H9 (cell line): ENCODE measurements at regions not wholly inside any gene's neighbourhood (a gene's known extent, or its start where the extent isn't known, plus 50 kb on each side); places are given as distances from the start of the nearest gene placed in this dataset.

Experiments used
- DNase-seq: peaks from one replicate; pipeline ENCODE4 v3.0.0-alpha.2; 2017
- H2AFZ ChIP-seq: one replicate; pipeline ENCODE4 v1.6.1; 2013; ENCODE audit warnings: mild to moderate bottlenecking, low read length, control low read depth, moderate library complexity
- H2AK5ac ChIP-seq: 2 replicates; pipeline ENCODE4 v1.6.1; 2013; ENCODE audit warnings: low read length, control low read depth, mixed read lengths; ENCODE audit not compliant: insufficient read length
- H2BK120ac ChIP-seq: one replicate; pipeline ENCODE4 v1.6.1; 2013; ENCODE audit warnings: low read depth, mild to moderate bottlenecking, low read length, control low read depth, inconsistent platforms; ENCODE audit not compliant: poor library complexity, severe bottlenecking
- H2BK12ac ChIP-seq: 2 replicates; pipeline ENCODE4 v1.6.1; 2013; ENCODE audit warnings: low read length, control low read depth, mixed read lengths, low read depth; ENCODE audit not compliant: insufficient read length
- H2BK15ac ChIP-seq: 2 replicates; pipeline ENCODE4 v1.6.1; 2013; ENCODE audit warnings: low read depth, low read length, control low read depth
- H2BK20ac ChIP-seq: one replicate; pipeline ENCODE4 v1.6.1; 2013; ENCODE audit warnings: low read depth, mild to moderate bottlenecking, low read length, control low read depth, inconsistent platforms; ENCODE audit not compliant: poor library complexity, severe bottlenecking
- H2BK5ac ChIP-seq: 2 replicates; pipeline ENCODE4 v1.6.1; 2013; ENCODE audit warnings: low read length, control low read depth, mixed read lengths; ENCODE audit not compliant: insufficient read length
- H3K14ac ChIP-seq: 2 replicates; pipeline ENCODE4 v1.6.1; 2013; ENCODE audit warnings: low read length, control low read depth; ENCODE audit not compliant: insufficient read depth
- H3K18ac ChIP-seq: 2 replicates; pipeline ENCODE4 v1.6.1; 2013; ENCODE audit warnings: low read depth, mild to moderate bottlenecking, mixed read lengths, low read length, control low read depth; ENCODE audit not compliant: insufficient read length
- H3K23ac ChIP-seq: 2 replicates; pipeline ENCODE4 v1.6.1; 2013; ENCODE audit warnings: low read length, control low read depth, mixed read lengths, low read depth; ENCODE audit not compliant: insufficient read length
- H3K23me2 ChIP-seq: 2 replicates; pipeline ENCODE4 v1.6.1; 2013; ENCODE audit warnings: low read depth, mild to moderate bottlenecking, mixed read lengths, low read length, control low read depth; ENCODE audit not compliant: insufficient read length, poor library complexity, severe bottlenecking
- H3K27ac ChIP-seq: 2 replicates; pipeline ENCODE4 v1.5.1; 2013; ENCODE audit warnings: low read length, control low read depth, mixed read lengths, low read depth; ENCODE audit not compliant: insufficient read length
- H3K27me3 ChIP-seq: 2 replicates; pipeline ENCODE4 v1.6.1; 2013; ENCODE audit warnings: low read length, control low read depth, inconsistent platforms; ENCODE audit not compliant: insufficient read depth
- H3K4ac ChIP-seq: 2 replicates; pipeline ENCODE4 v1.6.1; 2013; ENCODE audit warnings: low read depth, mild to moderate bottlenecking, control low read depth, inconsistent platforms, low read length, moderate library complexity
- H3K4me1 ChIP-seq: 2 replicates; pipeline ENCODE4 v1.6.1; 2013; ENCODE audit warnings: low read length, control low read depth, inconsistent platforms; ENCODE audit not compliant: insufficient read depth
- H3K4me2 ChIP-seq: 2 replicates; pipeline ENCODE4 v1.6.1; 2013; ENCODE audit warnings: low read length, control low read depth, mixed read lengths; ENCODE audit not compliant: insufficient read length, insufficient read depth
- H3K56ac ChIP-seq: 2 replicates; pipeline ENCODE4 v1.6.1; 2013; ENCODE audit warnings: low read depth, mild to moderate bottlenecking, mixed read lengths, low read length, control low read depth; ENCODE audit not compliant: insufficient read length
- H3K79me1 ChIP-seq: 2 replicates; pipeline ENCODE4 v1.6.1; 2013; ENCODE audit warnings: low read depth, mild to moderate bottlenecking, moderate library complexity, low read length, control low read depth, inconsistent platforms; ENCODE audit not compliant: insufficient read depth, poor library complexity, severe bottlenecking
- H3K79me2 ChIP-seq: 2 replicates; pipeline ENCODE4 v1.6.1; 2013; ENCODE audit warnings: low read length, control low read depth, inconsistent platforms; ENCODE audit not compliant: insufficient read depth
- H3K9ac ChIP-seq: 2 replicates; pipeline ENCODE4 v1.6.1; 2013; ENCODE audit warnings: low read length, control low read depth, mixed read lengths; ENCODE audit not compliant: insufficient read length; ENCODE audit errors: extremely low read depth
- H3K9me3 ChIP-seq: one replicate; pipeline ENCODE4 v1.6.1; 2013; ENCODE audit warnings: low read depth, low read length, inconsistent platforms; ENCODE audit not compliant: control insufficient read depth
- H3T11ph ChIP-seq: one replicate; pipeline ENCODE4 v1.6.1; 2013; ENCODE audit warnings: mild to moderate bottlenecking, low read length, control low read depth, inconsistent platforms
- H4K20me1 ChIP-seq: one replicate; pipeline ENCODE4 v1.6.1; 2013; ENCODE audit not compliant: control insufficient read depth, insufficient read length, insufficient read depth
- H4K5ac ChIP-seq: 2 replicates; pipeline ENCODE4 v1.6.1; 2013; ENCODE audit warnings: low read depth, mild to moderate bottlenecking, mixed read lengths, low read length, control low read depth; ENCODE audit not compliant: insufficient read length
- H4K8ac ChIP-seq: replicated peaks from 2 replicates; pipeline ENCODE4 v1.6.1; 2013; ENCODE audit warnings: low read length, control low read depth, mixed read lengths, low read depth; ENCODE audit not compliant: insufficient read length
- H4K91ac ChIP-seq: 2 replicates; pipeline ENCODE4 v1.6.1; 2013; ENCODE audit warnings: low read depth, mild to moderate bottlenecking, moderate library complexity, mixed read lengths, low read length, control low read depth; ENCODE audit not compliant: insufficient read length
- H3K27ac Mint-ChIP-seq, 3 experiments: 2 replicates in 2 of 3; 3 replicates in 1 of 3; pipeline ENCODE4 v1.8.0; 2020 to 2021; ENCODE audit warnings: mixed read lengths in 3 of 3, mild to moderate bottlenecking in 1 of 3, moderate library complexity in 1 of 3
- H3K27me3 Mint-ChIP-seq: 2 replicates; pipeline ENCODE4 v1.8.0; 2021; ENCODE audit warnings: low read depth, mild to moderate bottlenecking, moderate library complexity, mixed read lengths
- H3K36me3 Mint-ChIP-seq, 3 experiments: 2 replicates in 2 of 3; 3 replicates in 1 of 3; pipeline ENCODE4 v1.8.0; 2020 to 2021; ENCODE audit warnings: low read depth in 3 of 3, mixed read lengths in 3 of 3; ENCODE audit not compliant: insufficient read depth in 1 of 3
- H3K4me1 Mint-ChIP-seq, 2 experiments: 2 replicates each; pipeline ENCODE4 v1.8.0; 2020; ENCODE audit warnings: mixed read lengths in 2 of 2
- H3K4me3 Mint-ChIP-seq, 2 experiments: 2 replicates in 1 of 2; 3 replicates in 1 of 2; pipeline ENCODE4 v1.8.0; 2020 to 2021; ENCODE audit warnings: mild to moderate bottlenecking in 2 of 2, mixed read lengths in 2 of 2, moderate library complexity in 1 of 2
- H3K9me3 Mint-ChIP-seq, 2 experiments: 2 replicates in 1 of 2; 3 replicates in 1 of 2; pipeline ENCODE4 v1.8.0; 2020; ENCODE audit warnings: mild to moderate bottlenecking in 2 of 2, mixed read lengths in 2 of 2, moderate library complexity in 1 of 2
- CTCF ChIP-seq: fragments of 200-600 bp; sonication (generic); conservative IDR thresholded peaks from 3 replicates; pipeline ENCODE4 v1.8.0; 2021; ENCODE audit warnings: antibody characterized with exemption, mild to moderate bottlenecking
- WGBS: extraction: QIAGEN DNeasy Blood & Tissue Kit; methylation state at CpG from one replicate; pipeline ENCODE4 v1.1.7; 2013; ENCODE audit warnings: missing lambda C conversion rate, low lambda C conversion rate, mixed read lengths; ENCODE audit not compliant: insufficient read length; ENCODE audit errors: extremely low coverage; 5-methylcytosine and 5-hydroxymethylcytosine counted together

GRCh38 chr4:93896516-93896915 lies 68.0 kb downstream of the ATOH1 start:
- no peak for TF ChIP-seq CTCF
- H3K23ac ChIP-seq = no peak overlapping the region
- no peak for DNase-seq
- no peak overlapping the region for H3K27ac ChIP-seq
- no peak overlapping the region for H4K5ac ChIP-seq
- H3K27ac Mint-ChIP-seq = no peak overlapping the region
- H3K27me3 ChIP-seq = no peaks in the 10 kb centered on the region
- no peak overlapping the region for H2BK15ac ChIP-seq
- H3K4me1 ChIP-seq = no peaks in the 10 kb centered on the region
- no peak overlapping the region for H3K4me3 Mint-ChIP-seq
- no peaks in the 10 kb centered on the region for H3K79me2 ChIP-seq
- H2BK20ac ChIP-seq = no peak overlapping the region
- H2BK120ac ChIP-seq = no peak overlapping the region
- no peaks in the 10 kb centered on the region for H3K23me2 ChIP-seq
- H3K9me3 ChIP-seq = no peaks in the 10 kb centered on the region
- no peaks in the 10 kb centered on the region for H4K20me1 ChIP-seq
- no peaks in the 10 kb centered on the region for H3K4me1 Mint-ChIP-seq
- no peak overlapping the region for H4K91ac ChIP-seq
- H3K56ac ChIP-seq = no peak overlapping the region
- H3K27me3 Mint-ChIP-seq = no peaks in the 10 kb centered on the region
- no peak overlapping the region for H3K4me2 ChIP-seq
- no peak overlapping the region for H2AK5ac ChIP-seq
- no peak overlapping the region for H3K9ac ChIP-seq
- no CpG with 5 or more reads among the region's 1 CpG for WGBS
- H3K4ac ChIP-seq = no peak overlapping the region
- no peak overlapping the region for H2BK12ac ChIP-seq
- no peaks in the 10 kb centered on the region for H3K79me1 ChIP-seq
- H2BK5ac ChIP-seq = no peak overlapping the region
- H4K8ac ChIP-seq = no peak overlapping the region
- H3T11ph ChIP-seq = no peak overlapping the region
- H3K14ac ChIP-seq = no peak overlapping the region
- H3K18ac ChIP-seq = no peak overlapping the region
- H3K36me3 Mint-ChIP-seq = no peaks in the 10 kb centered on the region
- no peak overlapping the region for H2AFZ ChIP-seq
- H3K9me3 Mint-ChIP-seq = no peaks in the 10 kb centered on the region
